Tongue (tissue), 1 donor: ENCODE measurements at regions not wholly inside any gene's neighbourhood (a gene's known extent, or its start where the extent isn't known, plus 50 kb on each side); places are given as distances from the start of the nearest gene placed in this dataset.
"Not testable (repeated sequence)": the region's sequence is repeated elsewhere in the genome, so short reads cannot be mapped to it uniquely, and the experiment has no call there.

ENCODE experiments used
- DNase-seq: peaks from one replicate; pipeline ENCODE4 v3.0.0-alpha.2; 2015

GRCh38 chr3:5035113-5035512 is 55.9 kb downstream of the BHLHE40 start:
- no peak for DNase-seq

DNA sequence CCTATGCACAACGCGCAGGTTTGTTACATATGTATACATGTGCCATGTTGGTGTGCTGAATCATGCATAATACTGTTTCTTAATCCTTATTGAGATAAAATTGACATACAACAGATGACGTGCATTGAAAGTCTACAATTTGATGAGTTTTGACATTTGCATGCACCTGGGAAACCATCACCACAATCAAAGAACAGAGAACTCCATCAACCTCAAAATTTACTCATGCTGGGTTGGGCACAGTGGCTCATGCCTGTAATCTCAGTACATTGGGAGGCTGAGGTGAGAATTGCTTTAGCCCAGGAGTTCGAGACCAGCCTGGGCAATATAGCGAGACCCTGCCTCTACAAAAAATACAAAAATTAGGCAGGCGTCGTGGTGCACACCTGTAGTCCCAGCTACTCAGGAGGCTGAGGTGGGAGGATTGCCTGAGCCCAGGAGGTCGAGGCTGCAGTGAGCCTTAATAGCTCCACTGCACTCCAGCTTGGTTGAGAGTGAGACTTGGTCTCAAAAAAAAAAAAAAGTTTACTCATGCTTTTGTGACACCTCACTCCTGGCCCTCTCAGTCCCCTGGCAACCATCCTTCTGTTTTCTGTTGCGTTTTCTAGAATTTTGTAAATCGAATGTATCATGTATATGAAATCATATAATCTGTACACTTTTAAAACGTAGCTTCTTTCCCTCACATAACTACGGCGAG is 56.6 kb downstream of the BHLHE40 start:
- DNase-seq: no peak

DNA sequence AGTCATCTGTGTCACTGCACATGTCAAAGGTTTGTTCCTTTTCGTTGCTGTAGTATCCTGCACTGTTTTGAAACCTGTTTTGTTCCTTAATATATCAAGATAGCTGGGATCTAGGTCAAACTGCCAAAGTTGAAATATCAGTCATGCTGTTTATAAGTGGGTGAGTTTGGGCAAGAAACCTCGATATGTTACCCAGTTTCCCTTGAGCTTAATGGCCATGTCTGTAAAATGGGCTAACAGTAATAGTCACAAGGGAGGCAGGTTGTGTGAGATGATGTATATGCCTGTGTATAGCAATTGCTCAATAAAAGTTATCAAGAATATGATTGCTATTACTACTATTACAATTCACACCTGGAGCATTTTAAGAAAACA is 57.1 kb downstream of the BHLHE40 start:
- no peak for DNase-seq

- DNase-seq: no peak
Observed at GRCh38 chr3:5036858-5037257, 57.6 kb downstream of the BHLHE40 start.

- no peak for DNase-seq
Observed at GRCh38 chr3:5039585-5039984, 60.3 kb downstream of the BHLHE40 start.

DNA sequence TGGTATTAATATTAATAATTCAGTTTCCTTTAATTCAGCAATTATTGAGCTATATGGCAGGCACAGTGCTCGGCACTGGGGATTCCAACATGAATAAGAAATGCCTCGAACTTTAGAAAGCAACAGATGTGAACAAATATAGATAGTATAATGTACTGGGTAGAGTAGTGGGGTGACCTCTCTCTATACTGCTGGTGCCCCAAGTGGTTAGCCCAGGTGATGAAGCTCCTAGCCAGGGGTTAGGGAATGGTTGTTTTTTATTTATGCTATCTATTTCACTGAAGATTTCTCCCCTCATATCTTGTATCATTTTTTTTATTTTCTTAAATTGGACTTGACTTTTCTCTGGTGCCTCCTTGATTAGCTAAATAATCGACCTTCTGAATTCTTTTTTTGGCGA is 62.1 kb downstream of the BHLHE40 start:
- DNase-seq: no peak

DNA sequence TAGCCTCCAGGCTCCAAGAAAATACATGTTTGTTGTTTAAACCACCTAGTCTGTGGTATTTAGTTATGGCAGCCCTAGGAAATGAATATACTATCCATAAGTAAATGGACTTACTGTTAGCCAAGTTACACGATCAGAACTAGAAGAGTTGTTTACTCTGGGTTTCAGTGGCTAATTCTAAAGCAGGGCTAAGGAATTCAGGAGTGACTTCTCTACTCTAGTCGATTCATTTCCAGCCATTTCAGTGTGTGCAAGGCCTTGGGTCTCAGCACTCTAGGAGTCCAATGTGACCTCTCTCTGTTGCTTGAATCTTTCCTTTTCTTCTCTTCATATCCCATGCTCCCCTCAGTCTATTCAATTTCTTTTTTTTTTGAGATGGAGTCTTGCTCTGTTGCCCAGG is 66.7 kb downstream of the BHLHE40 start:
- no peak for DNase-seq

DNA sequence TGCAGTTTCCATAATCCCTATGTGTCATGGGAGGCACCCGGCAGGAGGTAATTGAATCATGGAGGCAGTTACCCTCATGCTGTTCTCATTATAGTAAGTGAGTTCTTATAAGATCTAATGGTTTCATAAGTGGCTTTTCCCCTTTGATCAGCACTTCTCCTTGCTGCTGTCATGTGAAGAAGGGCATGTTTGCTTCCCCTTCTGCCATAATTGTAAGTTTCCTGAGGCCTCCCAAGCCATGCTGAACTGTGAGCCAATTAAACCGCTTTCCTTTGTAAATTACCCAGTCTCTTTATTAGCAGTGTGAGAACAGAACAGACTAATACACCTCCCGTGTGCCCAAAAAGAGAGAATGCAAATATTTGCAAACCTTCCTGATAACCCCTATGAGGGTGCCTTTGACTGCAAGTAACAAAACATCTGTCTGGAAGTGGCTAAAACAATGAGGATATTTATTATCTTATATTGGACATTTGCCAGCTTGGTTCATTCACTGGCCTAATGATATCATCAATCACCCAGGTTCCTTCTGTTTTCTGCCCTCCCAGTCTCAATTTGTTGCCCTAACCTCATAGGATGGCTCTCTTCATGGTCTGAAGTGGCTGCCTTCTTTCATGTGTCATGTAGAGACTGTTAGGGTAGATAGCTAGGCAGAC is 68.7 kb downstream of the BHLHE40 start:
- DNase-seq: no peak

GRCh38 chr3:5051772-5052171 is 70.3 kb upstream of the ARL8B start:
- peak; percentile 50 for DNase-seq

- DNase-seq: no peak
Observed at GRCh38 chr3:5052247-5052646, 69.8 kb upstream of the ARL8B start.

- DNase-seq: no peak
Observed at GRCh38 chr3:5053021-5053831, 68.9 kb upstream of the ARL8B start.

DNA sequence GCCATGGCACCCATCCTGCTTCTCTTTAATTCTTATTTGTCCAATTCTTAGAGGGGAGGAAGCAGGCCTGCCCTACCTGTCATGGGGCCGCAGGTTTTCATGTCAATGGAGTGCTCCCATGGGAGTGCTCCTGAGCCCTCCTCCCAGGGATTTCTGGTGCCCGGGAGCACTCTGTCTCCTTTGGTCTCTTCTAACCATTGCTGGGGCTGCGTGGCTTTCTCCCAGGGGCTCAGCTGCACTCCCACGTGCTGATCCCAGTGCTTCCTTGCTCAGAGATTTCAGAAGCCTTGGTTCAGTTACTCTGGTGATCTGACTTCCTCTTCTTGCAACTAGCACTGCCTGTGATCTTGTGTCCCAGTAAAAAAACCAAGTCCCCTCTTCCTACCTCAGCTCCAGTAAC is 68.0 kb upstream of the ARL8B start:
- DNase-seq: no peak

DNA sequence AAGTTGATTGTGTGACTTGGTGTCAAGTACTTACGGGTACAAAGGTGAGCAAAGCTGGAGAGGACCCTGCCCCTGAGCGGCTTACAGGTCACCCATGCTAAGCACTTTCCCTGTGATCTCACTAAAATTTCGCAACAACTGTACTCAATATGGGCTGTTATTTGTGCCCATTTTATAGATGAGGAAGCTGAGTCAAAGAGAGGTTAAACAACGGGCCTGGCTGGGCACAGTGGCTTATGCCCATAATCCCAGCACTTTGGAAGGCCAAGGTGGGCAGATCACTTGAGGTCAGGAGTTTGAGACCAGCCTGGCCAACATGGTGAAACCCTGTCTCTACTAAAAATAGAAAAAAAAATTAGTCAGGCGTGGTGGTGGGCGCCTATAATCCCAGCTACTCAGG is 67.5 kb upstream of the ARL8B start:
- not testable (repeated sequence) for DNase-seq

- no peak for DNase-seq
Observed at GRCh38 chr3:5055357-5056110, 66.6 kb upstream of the ARL8B start.

DNA sequence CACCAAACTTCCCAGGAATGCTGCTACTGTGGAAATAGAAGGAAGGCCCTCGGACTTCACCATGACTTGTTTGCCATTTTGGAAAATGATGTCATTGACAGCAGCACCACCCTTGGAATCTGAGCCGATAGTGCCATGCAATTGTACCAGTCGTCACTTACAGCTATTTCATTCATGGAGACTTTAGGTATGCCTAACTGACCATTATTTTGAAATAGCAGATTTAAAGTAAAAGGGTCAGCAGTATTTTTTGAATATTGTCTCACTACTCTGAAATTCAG is 66.0 kb upstream of the ARL8B start:
- DNase-seq: no peak

GRCh38 chr3:5057272-5057671 is 64.8 kb upstream of the ARL8B start:
- no peak for DNase-seq

DNA sequence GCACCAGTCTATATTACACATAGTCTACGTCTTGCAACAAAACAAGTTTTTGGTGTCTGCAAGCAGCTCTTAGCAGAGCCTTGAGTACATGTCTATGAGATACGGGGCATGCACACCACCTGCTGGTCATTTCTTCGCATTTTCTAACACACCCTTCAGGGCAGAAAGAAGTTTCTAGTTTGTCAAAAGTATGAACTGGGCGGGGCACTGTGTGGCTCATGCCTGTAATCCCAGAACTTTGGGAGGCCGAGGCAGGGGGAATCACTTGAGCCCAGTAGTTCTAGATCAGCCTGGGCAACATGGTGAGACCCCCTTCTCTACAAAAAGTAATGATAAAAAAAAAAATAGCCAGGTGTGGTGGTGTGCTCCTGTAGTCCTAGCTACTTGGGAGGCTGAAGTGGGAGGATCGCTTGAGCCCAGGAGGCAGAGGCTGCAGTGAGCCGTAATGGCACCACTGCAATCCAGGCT is 64.2 kb upstream of the ARL8B start:
- peak; percentile 91 for DNase-seq

GRCh38 chr3:5058471-5058951 is 63.6 kb upstream of the ARL8B start:
- DNase-seq: peak; percentile 92

- no peak for DNase-seq
Observed at GRCh38 chr3:5059782-5060181, 62.3 kb upstream of the ARL8B start.

GRCh38 chr3:5061218-5061569 is 60.9 kb upstream of the ARL8B start:
- DNase-seq: no peak

GRCh38 chr3:5063724-5064123 is 58.4 kb upstream of the ARL8B start:
- no peak for DNase-seq

DNA sequence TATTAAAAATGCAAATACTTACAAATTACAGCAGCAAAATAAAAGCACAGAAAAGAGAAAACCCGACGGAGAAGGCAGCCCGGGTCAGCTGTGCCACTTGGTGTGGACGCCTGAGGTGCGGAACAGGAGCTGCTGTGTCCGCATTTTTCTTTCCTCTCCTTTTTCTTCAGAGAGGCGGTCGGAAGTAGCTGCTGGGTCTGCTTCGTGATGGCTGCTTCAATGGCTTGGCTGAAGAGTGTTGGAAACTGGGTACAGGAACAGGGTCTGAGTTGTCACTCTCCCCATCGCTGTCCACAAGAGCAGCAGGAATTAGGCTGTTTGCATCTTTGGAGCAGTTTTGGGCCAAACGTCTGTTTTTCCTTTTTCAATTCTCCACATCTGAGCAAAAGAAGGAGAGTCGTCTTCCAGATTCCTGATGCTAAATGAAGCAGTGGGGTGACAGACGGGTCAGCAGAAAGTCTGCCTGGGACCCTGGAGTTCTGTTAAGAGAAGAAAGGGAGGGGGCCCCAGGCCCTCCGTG is 53.5 kb upstream of the ARL8B start:
- DNase-seq: no peak

GRCh38 chr3:5069627-5070026 is 52.5 kb upstream of the ARL8B start:
- DNase-seq: no peak
